ENCODE measurements at regions not wholly inside any gene's neighbourhood (a gene's known extent, or its start where the extent isn't known, plus 50 kb on each side); places are given as distances from the start of the nearest gene placed in this dataset.

GRCh38 chrY:8094429-8094828 is 1182.9 kb upstream of the AMELY start:
- H3K27me3 ChIP-seq (ENCODE audit: control insufficient read depth in 2 of 2, insufficient read depth in 2 of 2, low read length in 2 of 2): no peaks in the 10 kb centered on the region

GRCh38 chrY:8092926-8093325 is 1181.4 kb upstream of the AMELY start:
- no peak overlapping the region for H3K27ac ChIP-seq (ENCODE audit: low read depth in 1 of 2, low read length in 2 of 2)
- H3K4me1 Mint-ChIP-seq: no peaks in the 10 kb centered on the region
- H3K4me3 ChIP-seq (replicated peaks in 1 of 3; ENCODE audit: low read depth in 2 of 3, low read length in 3 of 3): no peak overlapping the region
- H2AFZ ChIP-seq (ENCODE audit: insufficient read depth, low read depth, low read length, poor library complexity, severe bottlenecking): no peak overlapping the region
- no peaks in the 10 kb centered on the region for H3K27me3 Mint-ChIP-seq (ENCODE audit: low read depth in 3 of 3)
- no peak overlapping the region for H3K4me2 ChIP-seq (replicated peaks; ENCODE audit: extremely low read depth, low read length, poor library complexity, severe bottlenecking)
- no peak overlapping the region for H3K4me3 Mint-ChIP-seq
- H3K36me3 Mint-ChIP-seq: no peaks in the 10 kb centered on the region
- no peak for DNase-seq
- H3K9me3 Mint-ChIP-seq: peaks cover 0 to 2% (median 0%) of the 10 kb centered on the region in 7 donors
- no peaks in the 10 kb centered on the region for H3K4me1 ChIP-seq (ENCODE audit: control insufficient read depth in 1 of 2, insufficient read depth in 2 of 2, low read length in 2 of 2)
- intact Hi-C loops (cut with micrococcal nuclease): no loop called here
- no peak overlapping the region for H3K9ac ChIP-seq (ENCODE audit: insufficient read depth, low read length, poor library complexity, severe bottlenecking)
- no peaks in the 10 kb centered on the region for H3K9me3 ChIP-seq (replicated peaks in 1 of 2; ENCODE audit: control insufficient read depth in 1 of 2, insufficient read depth in 1 of 2, low read length in 2 of 2)
- H3K79me2 ChIP-seq (ENCODE audit: insufficient read depth, low read length): no peaks in the 10 kb centered on the region
- no peaks in the 10 kb centered on the region for H4K20me1 ChIP-seq (ENCODE audit: insufficient read depth, low read length)
- no peaks in the 10 kb centered on the region for H3K27me3 ChIP-seq (ENCODE audit: control insufficient read depth in 2 of 2, insufficient read depth in 2 of 2, low read length in 2 of 2)
- H3K36me3 ChIP-seq (replicated peaks in 1 of 2; ENCODE audit: control insufficient read depth in 1 of 2, insufficient read depth in 2 of 2, low read length in 2 of 2): no peaks in the 10 kb centered on the region
- H3K27ac Mint-ChIP-seq: no peak overlapping the region
- TF ChIP-seq CTCF (IDR thresholded peaks at IDR 0.05): no peak
- no CpG with 5 or more reads among the region's 1 CpG for WGBS (ENCODE audit: insufficient coverage)

More at GRCh38 chrY:8094429-8094828, 1182.9 kb upstream of the AMELY start:
- H3K4me3 ChIP-seq (replicated peaks in 1 of 3; ENCODE audit: low read depth in 2 of 3, low read length in 3 of 3): no peak overlapping the region
- intact Hi-C loops (cut with micrococcal nuclease): no loop called here
- Mint-ChIP-seq H3K27ac (no peak overlapping the region), H3K4me1 (no peaks in the 10 kb centered on the region), H3K27me3 (ENCODE audit: low read depth in 3 of 3) (peaks cover 0 to 1% (median 0%) of the 10 kb centered on the region in 3 donors), H3K9me3 (peaks cover 0 to 4% (median 0%) of the 10 kb centered on the region in 7 donors), H3K4me3 (no peak overlapping the region), H3K36me3 (no peaks in the 10 kb centered on the region)
- H3K4me2 ChIP-seq (replicated peaks; ENCODE audit: extremely low read depth, low read length, poor library complexity, severe bottlenecking): no peak overlapping the region
- TF ChIP-seq CTCF (IDR thresholded peaks at IDR 0.05): no peak
- no peak for DNase-seq
- H3K4me1 ChIP-seq (ENCODE audit: control insufficient read depth in 1 of 2, insufficient read depth in 2 of 2, low read length in 2 of 2): no peaks in the 10 kb centered on the region
- no peaks in the 10 kb centered on the region for H4K20me1 ChIP-seq (ENCODE audit: insufficient read depth, low read length)
- no peaks in the 10 kb centered on the region for H3K36me3 ChIP-seq (replicated peaks in 1 of 2; ENCODE audit: control insufficient read depth in 1 of 2, insufficient read depth in 2 of 2, low read length in 2 of 2)
- no peak overlapping the region for H2AFZ ChIP-seq (ENCODE audit: insufficient read depth, low read depth, low read length, poor library complexity, severe bottlenecking)
- no CpG with 5 or more reads among the region's 1 CpG for WGBS (ENCODE audit: insufficient coverage)
- H3K79me2 ChIP-seq (ENCODE audit: insufficient read depth, low read length): no peaks in the 10 kb centered on the region
- no peaks in the 10 kb centered on the region for H3K9me3 ChIP-seq (replicated peaks in 1 of 2; ENCODE audit: control insufficient read depth in 1 of 2, insufficient read depth in 1 of 2, low read length in 2 of 2)
- H3K9ac ChIP-seq (ENCODE audit: insufficient read depth, low read length, poor library complexity, severe bottlenecking): no peak overlapping the region
- no peak overlapping the region for H3K27ac ChIP-seq (ENCODE audit: low read depth in 1 of 2, low read length in 2 of 2)

All from CD14-positive monocyte (primary cell).